GM19438 (cell line): ENCODE measurements at regions not wholly inside any gene's neighbourhood (a gene's known extent, or its start where the extent isn't known, plus 50 kb on each side); places are given as distances from the start of the nearest gene placed in this dataset.

ENCODE experiments used
- ATAC-seq: cut with Tn5 transposase; IDR thresholded peaks from one replicate; pipeline ENCODE4 v1.9.1; 2021; ENCODE audit warnings: low read depth; ENCODE audit not compliant: unreplicated experiment

DNA sequence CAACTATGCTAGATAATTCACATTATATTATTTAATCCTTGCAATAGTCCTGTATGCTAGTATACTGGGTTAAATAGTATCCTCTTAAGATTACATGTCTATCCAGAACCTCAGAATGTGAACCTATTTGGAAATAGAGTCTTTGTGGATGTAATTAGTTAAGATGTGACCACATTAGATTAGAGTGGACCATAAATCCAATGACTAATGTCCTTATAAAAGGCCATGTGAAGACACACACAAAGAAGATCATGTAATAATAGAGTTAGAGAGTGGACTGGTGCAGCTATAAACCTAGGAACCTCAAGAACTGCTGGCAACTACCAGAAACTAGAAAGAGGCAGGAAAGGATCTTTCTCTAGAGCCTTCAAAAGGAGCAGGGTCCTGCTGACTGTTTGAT lies 263.6 kb upstream of the PTGER4 start:
- no peak for ATAC-seq

DNA sequence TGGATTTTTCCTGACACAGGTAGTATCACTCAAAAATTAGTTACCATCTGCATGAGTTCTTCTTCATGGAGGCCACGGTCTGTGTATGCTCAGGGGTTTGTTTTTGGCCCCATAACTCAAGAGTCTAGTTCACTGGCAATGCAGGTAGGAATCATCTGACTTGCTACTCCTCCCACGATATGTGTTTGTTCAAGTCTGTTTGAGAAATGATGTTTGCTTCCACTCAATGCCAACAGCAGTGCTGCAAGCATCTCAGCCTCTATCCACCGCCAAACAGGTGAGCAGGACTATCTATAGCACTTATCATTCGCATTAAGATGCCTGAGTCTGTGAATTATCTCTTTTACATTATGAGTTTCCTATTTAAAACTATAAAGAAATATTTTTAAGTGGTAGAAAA lies 264.8 kb upstream of the PTGER4 start:
- no peak for ATAC-seq

DNA sequence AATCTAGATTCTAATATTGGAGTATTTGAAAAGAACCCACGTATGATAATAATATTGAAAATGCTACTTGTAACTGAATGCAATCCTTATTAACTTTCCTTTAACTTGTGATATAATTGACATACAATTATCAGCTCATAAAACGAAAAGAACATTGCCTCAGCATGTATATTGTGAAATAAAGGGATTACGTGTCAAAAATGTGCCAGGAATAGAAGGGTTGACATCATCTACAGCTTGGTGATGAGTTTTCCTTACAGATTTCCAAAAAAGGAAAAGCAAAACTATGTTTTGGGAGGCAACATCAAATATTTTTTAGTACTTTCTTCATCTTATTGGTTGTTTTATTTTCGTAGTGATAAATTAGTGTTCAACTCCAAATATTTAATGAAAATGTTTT lies 266.0 kb upstream of the PTGER4 start:
- ATAC-seq, result no peak

DNA sequence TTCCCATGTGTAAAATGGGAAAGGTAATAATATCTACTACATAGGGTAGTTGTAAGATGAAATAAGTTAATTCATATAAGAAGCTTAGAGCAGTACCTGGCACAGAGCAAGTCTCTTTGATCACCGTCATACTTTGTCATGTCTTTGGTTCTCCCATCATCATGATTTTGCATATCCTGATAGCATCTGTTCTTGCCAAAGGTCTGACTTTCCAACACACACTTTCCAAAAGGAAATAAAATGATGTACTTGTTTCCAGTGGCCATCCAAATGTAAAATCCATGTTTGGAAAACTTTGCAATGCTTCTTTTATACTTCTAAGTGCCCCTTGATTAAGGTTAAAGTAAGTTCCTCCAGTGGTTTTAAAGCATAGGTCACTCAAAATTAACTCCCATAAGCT lies 266.9 kb upstream of the PTGER4 start:
- ATAC-seq, result no peak

DNA sequence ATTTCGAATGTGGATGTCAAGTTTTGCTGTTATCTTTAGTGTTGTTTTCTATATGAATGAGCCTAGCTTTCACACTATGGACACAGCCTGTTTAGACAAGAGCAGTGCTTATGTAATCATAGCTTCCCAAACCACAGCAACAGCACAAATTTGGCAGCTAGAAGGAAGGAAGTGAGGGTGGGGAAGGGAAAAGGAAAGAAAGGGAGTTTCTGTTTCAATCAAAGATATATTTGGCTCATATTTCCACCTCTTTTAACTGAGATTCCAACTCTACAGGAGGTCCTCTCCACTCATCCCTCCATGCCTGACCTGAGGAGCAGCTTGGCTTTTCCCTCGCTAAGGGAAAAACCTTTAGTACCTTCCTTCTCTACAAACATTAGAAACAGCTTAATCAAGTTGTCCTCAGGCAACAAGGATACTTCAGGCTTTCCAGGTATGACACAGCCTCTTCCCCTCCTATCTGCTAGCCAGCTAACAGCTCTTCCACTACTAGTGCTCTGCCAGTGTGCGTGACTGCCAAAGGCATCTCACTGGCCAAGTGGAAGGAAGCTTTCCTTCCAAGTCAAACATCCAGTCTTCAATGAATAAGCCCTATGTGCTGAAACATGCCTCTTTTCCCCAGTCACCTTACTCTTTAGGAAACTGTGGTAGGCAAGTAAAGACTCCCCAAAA lies 268.6 kb upstream of the PTGER4 start:
- ATAC-seq, result no peak

DNA sequence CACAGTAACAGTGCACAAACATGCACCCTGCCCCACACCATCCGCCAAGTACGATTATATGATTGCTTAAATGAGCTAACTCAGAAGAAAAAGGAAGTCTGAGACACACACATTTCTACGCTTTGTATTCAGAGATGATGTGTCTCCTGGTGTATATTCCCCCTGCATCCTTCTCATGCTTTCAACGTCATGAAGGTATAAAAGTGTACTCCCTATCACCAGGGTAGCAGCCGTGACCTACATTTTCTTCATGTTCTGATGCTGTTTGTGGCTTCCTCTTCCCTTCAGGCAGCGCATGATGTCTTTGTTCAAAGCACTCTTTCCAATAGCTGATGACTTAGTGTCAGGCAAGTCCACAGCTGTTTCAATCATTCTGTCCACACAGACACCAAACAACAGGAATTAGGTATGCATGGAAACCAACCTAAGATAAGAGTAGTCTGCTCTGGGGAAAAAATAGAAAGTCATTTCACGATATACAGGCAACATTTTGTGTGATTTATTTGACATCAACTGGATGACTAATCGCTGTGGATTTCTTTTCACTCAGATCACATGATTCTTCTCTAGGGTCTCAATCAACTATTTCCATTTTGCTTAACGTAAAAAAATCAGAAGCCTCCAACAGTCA lies 269.4 kb upstream of the PTGER4 start:
- no peak for ATAC-seq

DNA sequence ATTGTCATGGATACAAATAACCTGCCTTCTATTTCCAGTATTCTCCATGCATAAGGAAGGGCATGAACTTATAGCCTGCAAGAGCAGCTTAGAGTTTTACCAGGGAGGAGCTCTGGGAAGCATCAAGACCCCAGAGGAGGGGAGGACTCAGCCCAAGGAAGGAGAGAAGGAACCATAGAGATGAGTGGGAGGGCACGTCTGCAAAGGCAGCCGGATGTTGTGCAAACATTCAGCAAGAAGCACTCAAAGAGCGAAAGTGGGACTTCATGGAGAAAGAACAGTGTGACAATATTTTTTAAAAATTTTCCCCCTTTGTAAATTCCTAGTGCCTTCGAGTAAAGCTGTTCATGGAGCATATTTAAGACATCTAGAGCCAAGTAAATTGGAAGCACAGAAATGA lies 270.1 kb upstream of the PTGER4 start:
- ATAC-seq, result no peak

DNA sequence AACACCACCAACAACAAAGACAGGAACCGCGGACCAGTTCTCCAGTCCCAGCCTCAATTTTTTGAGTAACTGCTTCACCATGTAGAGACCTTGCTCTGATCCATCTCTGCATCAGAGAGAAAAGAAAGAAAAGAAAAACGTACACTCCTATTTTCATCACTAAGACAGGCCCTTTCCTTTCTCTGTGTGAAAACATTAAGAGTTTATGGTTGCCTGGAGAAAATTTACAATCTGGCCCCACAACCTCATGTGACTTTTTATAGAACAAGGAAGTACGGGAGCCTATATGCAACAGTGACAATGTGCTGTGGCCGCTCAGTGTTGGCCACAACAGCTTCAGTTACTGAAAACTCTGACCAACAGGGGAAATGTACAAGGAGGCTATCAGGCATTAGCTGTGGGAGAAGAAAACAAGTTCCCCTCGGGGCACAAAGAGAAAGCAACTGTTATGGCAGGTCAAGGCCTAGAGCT lies 272.9 kb upstream of the PTGER4 start:
- no peak for ATAC-seq

DNA sequence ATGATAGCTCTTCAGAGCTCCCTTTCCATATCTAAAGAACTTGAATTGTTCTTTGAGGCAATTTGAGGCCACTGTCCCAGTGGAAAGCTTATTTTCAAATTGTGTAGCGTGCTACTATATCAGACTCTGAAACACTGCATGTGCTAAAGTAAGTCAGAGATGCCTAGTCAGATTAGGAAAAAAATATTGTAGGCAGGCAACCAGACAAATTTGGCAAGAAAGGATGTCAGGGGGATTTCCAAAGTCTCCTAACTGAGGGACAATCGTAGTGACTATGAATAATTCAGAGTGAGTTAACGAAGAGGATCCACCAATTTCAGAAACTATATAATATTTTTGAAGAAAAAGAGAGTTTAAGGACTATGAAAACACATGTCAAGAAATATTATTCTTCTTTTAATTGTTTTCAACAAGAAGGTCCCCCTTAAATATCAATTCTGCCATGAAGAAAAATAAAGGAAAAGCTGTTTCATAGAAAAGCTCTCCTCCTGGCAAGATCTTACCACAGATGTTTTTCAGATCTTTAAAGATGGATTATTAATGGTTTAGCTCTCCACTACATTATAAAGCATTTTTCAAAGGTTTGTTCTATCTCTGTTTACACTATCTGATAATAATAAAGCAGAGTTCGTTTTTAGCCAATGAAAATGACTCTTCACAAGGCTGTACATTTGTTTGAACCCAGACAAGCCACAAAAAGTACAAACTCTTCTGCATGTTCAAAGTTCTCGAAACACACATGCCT lies 273.5 kb upstream of the PTGER4 start:
- ATAC-seq, result no peak

DNA sequence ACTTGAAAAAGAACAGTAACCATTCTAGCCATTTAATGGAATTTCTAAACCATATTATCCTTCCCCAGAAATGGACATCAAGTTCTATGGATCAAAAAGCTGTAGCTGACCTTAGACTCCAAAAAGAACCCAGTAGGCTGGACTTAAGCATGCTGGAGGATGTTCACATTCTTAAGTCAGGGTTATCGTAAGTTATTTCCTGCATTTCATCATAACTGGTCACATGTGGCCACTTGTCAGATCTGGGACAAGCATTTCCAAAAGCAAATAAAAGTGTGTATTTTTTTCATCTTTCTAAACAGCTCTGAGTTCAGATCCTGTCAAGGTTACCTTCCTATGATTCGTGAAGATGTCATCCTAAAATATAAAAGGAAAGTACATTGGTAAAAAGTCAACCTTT lies 274.5 kb upstream of the PTGER4 start:
- no peak for ATAC-seq

DNA sequence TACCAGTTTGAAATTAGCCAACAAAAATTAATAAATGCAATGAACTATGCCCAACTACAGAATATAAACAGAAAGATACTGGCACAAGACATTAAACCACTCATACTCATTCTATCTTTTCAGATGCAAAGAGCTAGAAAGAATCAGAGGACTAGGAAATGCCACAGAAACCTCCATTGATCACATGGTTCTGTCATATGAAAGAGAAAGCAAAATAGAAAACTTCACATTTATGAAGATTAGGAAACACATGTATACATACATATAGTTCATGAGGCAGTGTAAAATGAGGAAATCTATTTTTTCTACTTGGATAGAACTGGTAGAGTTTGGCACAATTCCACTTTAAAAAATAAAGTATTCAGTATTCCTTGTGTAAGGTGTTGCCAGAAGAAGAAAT lies 275.1 kb upstream of the PTGER4 start:
- peak; percentile 65 for ATAC-seq

DNA sequence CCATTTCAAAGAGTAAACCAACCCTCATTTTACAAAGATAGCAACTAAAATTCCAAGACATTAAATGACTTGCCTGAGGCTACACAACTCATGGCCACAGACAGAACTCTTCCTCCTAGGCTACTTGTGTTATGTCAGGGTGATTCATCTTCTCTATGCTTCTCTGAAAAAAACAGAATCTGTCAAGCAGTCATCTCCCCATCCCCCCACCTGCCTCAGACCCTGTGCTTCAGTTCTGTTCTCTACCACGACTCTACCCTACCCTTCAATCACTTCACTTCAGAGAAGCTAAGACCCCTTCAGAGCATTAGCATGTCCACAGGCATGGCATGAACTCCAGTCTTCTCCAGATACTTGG lies 277.7 kb upstream of the PTGER4 start:
- no peak for ATAC-seq

DNA sequence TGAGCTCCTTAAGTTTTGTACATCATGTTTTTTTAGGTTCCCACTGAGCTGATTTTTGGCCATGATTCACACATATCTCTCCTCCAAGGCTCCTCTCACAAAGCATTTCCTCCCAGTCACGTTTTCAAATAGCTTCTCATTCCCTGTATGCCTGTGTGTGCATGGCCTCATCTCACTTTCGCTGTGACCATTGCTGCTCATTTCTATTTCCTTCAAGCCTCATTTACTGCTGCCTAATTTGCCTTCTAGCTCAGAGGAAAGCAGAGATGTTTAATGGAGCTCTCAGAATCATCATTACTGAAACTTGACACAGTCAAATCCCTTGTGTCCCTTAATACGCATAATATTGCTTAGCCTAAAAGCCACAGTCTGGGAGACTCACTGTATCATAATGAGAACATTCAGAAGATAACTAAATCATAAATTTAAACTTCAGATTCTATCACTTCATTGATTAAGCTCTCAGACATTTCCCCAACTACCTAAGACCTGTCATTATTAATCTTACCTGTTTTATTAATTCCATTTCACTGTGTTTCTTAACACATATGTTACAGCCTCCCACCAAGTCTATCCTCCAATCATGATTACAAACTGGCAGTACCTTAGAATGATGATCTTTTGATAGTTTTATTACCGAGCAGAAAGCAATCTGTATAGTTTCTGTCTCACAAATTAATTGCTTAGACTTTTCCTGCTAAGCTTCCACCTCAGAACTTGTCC lies 278.3 kb upstream of the PTGER4 start:
- ATAC-seq, result peak; percentile 74

DNA sequence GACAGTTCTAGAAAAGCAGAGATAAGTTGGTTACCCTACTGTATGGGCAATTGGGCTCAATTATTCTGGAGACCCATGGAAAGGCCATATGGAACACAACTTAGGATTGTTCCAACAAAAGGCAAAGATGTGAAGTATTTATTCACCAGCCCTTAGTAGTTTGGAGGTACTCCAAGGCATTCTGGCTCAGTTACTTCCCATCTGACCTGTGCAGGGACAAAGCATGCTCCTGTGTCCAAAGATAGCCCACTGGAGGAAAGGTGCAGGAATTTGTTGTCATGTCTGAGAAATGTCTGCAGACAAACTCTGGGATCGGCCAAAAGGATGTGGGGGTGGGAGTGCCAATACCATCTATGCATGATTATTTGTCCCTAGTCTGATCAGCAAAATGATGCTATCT lies 279.5 kb upstream of the PTGER4 start:
- no peak for ATAC-seq

DNA sequence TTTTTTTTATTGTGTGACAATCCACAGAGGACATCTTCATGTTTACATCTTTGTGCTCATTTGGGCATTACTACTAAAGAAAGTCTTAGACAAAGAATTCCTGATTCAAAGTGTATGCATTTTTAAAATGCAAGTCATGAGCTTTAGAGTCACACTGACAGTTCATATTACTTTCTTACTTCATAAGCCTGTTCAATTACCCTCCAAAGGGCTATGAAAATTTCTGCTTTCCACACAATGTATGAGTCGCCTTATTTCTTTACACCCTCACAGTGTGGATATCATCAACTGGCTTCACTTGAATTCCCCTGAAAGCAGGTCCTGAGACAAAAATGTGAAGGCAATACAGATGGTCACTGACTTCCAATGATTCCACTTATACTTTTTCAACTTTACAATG lies 280.4 kb upstream of the PTGER4 start:
- ATAC-seq, result no peak

DNA sequence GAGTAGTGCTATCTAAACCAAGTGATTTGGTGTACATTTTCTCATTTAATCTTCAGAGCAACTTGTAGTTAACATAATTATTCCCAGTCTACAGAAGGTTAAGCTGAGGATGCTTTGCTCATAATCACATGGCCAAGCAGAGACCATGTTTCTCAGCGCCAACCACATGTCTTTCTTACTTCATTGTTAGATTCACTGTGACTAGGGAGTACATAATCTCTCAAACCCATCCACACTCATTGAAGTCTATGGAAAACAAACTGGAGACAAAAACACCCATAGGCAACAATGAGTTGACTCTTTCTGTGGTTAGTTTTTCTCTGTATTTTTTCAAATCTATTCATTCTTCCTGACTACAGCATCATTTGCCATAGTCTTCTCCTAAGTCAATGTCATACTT lies 281.7 kb upstream of the PTGER4 start:
- no peak for ATAC-seq

DNA sequence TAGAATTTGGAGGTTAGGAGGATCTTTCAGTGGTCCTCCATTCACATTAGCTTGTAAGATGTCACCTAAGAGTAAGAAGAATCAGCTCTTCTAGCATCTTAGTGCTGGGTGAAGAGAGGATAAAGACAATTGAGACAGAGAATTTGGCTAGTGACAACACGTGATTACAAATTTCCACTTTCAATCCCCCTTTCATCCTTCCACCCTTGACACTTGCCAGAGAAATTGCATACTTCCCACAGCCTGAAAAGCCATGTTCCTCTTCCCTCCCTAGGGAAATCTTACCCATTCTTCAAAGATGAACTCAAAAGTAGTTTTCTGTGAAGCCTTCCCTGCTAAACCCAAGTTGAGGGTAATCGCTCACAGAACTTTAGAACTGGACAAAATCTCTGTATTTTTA lies 282.6 kb upstream of the PTGER4 start:
- ATAC-seq, result no peak

DNA sequence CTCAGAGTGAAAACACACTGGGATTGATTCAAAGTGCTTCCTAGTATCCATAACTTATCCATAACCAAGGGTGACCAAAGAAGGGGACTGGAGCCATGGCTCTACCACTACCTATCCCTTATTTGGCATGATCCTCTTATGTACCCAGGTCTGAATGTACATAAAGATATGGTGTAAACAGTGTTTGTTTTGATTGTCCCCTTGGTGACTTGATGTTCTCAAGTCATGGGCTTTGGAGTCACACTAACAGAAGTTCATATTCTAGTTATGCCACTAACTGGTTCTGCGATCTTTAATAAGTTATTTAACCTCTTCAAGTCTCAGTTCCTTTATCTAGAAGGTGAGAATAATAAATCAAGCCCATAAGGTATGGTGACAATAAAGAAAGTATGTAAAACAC lies 283.4 kb upstream of the PTGER4 start:
- ATAC-seq, result no peak

DNA sequence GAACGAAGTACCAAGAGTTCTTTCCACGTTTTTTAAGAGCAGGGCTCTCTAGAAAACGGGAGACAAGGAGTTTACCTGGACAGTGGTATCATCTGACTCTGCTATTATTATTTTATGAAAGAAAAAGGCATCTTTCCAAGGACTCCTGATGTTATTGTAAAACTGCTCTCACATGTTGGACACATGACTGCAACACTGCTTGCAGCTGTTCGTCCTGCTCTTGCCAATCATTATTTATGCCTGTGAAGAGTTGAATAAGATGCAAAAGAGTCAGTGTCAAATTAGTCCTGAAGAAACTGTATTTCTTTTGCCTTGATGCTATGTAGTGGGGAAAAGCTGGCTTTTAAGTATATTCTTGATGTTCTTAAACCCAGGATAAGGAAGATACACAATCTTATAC lies 284.5 kb upstream of the PTGER4 start:
- no peak for ATAC-seq

DNA sequence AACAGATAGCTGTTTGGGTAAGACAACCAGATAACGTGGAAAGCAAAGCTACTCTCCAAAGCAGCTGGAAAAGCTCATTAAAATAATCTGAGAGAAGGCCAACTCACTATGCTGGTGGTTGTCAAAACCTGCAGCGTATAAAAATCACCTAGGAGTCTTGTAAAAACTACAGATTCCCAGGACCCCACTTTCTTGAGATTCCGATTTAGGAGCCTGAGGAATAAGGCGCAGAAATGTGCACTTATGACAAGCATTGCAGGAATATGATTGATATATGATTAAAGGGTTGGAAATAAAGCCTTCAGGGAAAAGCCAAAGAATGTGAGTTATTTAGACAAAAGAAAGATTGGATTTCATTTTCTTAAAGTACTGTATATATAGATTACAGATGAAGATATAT lies 285.0 kb upstream of the PTGER4 start:
- ATAC-seq, result no peak

DNA sequence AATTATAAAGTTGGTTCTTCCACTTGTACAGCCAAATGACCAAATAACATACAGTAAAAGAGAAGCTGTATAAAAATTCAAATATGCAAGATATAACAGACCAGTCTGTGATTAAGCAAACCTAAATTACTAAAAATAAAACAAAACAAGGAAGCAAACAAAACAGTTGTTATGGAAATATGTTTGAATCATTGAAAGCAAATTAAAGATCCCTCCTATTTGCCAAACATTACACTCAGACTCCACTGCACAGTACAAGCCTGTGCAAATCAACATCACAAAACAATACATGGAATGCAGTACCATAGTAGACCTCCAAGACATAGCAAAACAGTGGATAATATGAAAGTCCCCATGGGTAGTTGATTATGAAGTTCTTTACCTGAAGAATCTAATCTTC lies 288.1 kb upstream of the PTGER4 start:
- ATAC-seq, result no peak
